Neural cell (in vitro differentiated cells): ENCODE measurements at regions not wholly inside any gene's neighbourhood (a gene's known extent, or its start where the extent isn't known, plus 50 kb on each side); places are given as distances from the start of the nearest gene placed in this dataset.

Experiments used
- H2AFZ ChIP-seq: fragments of 200-600, 300-800 bp; sonication (generic), shearing (Covaris generic); 2 replicates; pipeline ENCODE4 v1.6.0; 2014; ENCODE audit warnings: low read depth, mild to moderate bottlenecking, antibody characterized with exemption, low read length, moderate library complexity
- H3F3A ChIP-seq: fragments of 200-600 bp; shearing (Covaris generic); 2 replicates; pipeline ENCODE4 v1.6.1; 2016; ENCODE audit warnings: mild to moderate bottlenecking, moderate library complexity, mixed read lengths, antibody characterized with exemption, low read length; ENCODE audit not compliant: insufficient read depth, poor library complexity, severe bottlenecking
- H3K27ac ChIP-seq: fragments of 200-600, 300-800 bp; sonication (generic), shearing (Covaris generic); 2 replicates; pipeline ENCODE4 v1.5.1; 2014; ENCODE audit warnings: mild to moderate bottlenecking, low read length, moderate library complexity
- H3K27me3 ChIP-seq: fragments of 300-800, 200-600 bp; sonication (generic), shearing (Covaris generic); 2 replicates; pipeline ENCODE4 v1.6.0; 2014; ENCODE audit warnings: mild to moderate bottlenecking, low read depth, low read length, moderate library complexity; ENCODE audit not compliant: insufficient read depth
- H3K36me3 ChIP-seq: fragments of 300-800, 200-600 bp; sonication (generic), shearing (Covaris generic); 2 replicates; pipeline ENCODE4 v1.5.1; 2014; ENCODE audit warnings: mild to moderate bottlenecking, antibody characterized with exemption, low read length, moderate library complexity; ENCODE audit not compliant: insufficient read depth
- H3K4me2 ChIP-seq: fragments of 300-800, 200-600 bp; sonication (generic), shearing (Covaris generic); 2 replicates; pipeline ENCODE4 v1.6.0; 2014; ENCODE audit warnings: mild to moderate bottlenecking, low read length
- H3K4me3 ChIP-seq: fragments of 300-800, 200-600 bp; sonication (generic), shearing (Covaris generic); 2 replicates; pipeline ENCODE4 v1.5.1; 2014; ENCODE audit warnings: mild to moderate bottlenecking, low read length, moderate library complexity
- H3K79me2 ChIP-seq: fragments of 200-600 bp; shearing (Covaris generic); replicated peaks from 2 replicates; pipeline ENCODE4 v1.6.0; 2014; ENCODE audit warnings: mild to moderate bottlenecking, low read length, moderate library complexity; ENCODE audit not compliant: insufficient read depth
- H3K9ac ChIP-seq: fragments of 300-800, 200-600 bp; sonication (generic), shearing (Covaris generic); 2 replicates; pipeline ENCODE4 v1.6.1; 2016; ENCODE audit warnings: mild to moderate bottlenecking, low read length, mixed read lengths
- H3K9me2 ChIP-seq: fragments of 200-600 bp; shearing (Covaris generic); 2 replicates; pipeline ENCODE4 v1.6.1; 2016; ENCODE audit warnings: mild to moderate bottlenecking, low read length, mixed read lengths; ENCODE audit not compliant: insufficient read depth
- H3K9me3 ChIP-seq: fragments of 200-600, 300-800 bp; sonication (generic), shearing (Covaris generic); 2 replicates; pipeline ENCODE4 v1.6.1; 2016; ENCODE audit warnings: mild to moderate bottlenecking, mixed run types, low read length, moderate library complexity, mixed read lengths
- H4K20me1 ChIP-seq: fragments of 200-600 bp; shearing (Covaris generic); 2 replicates; pipeline ENCODE4 v1.6.1; 2016; ENCODE audit warnings: mild to moderate bottlenecking, mixed run types; ENCODE audit not compliant: insufficient read depth
- EP300 ChIP-seq: fragments of 450-650 bp; conservative IDR thresholded peaks from 2 replicates; pipeline ENCODE4 v1.6.1; 2014; ENCODE audit warnings: antibody characterized with exemption, mild to moderate bottlenecking, moderate library complexity; ENCODE audit not compliant: poor library complexity, severe bottlenecking
- EZH2 ChIP-seq: fragments of 200-600, 300-800 bp; shearing (Covaris generic), sonication (generic); IDR thresholded peaks from 2 replicates; pipeline ENCODE4 v1.6.1; 2014; ENCODE audit warnings: antibody characterized with exemption, low read length, borderline replicate concordance, mild to moderate bottlenecking; ENCODE audit not compliant: insufficient read depth, poor library complexity, severe bottlenecking
- MXI1 ChIP-seq: fragments of 450-650 bp; conservative IDR thresholded peaks from 2 replicates; pipeline ENCODE4 v1.6.1; 2014; ENCODE audit warnings: antibody characterized with exemption, mild to moderate bottlenecking; ENCODE audit not compliant: poor library complexity, severe bottlenecking
- POLR2AphosphoS5 ChIP-seq: IDR thresholded peaks from 2 replicates; pipeline ENCODE4 v1.6.1; 2012
- RAD21 ChIP-seq: fragments of 450-650 bp; conservative IDR thresholded peaks from 2 replicates; pipeline ENCODE4 v1.6.1; 2014; ENCODE audit warnings: antibody characterized with exemption, mild to moderate bottlenecking, moderate library complexity
- SMC3 ChIP-seq: fragments of 450-650 bp; conservative IDR thresholded peaks from 2 replicates; pipeline ENCODE4 v1.6.1; 2014; ENCODE audit warnings: antibody characterized with exemption, mild to moderate bottlenecking, moderate library complexity; ENCODE audit not compliant: poor library complexity
- TAF1 ChIP-seq: IDR thresholded peaks from 2 replicates; pipeline ENCODE4 v1.6.1; 2012; ENCODE audit warnings: low read depth
- TF ChIP-seq, protein P1 (sequence below): IDR thresholded peaks from 2 replicates; pipeline ENCODE4 v1.6.1; 2012; ENCODE audit warnings: borderline replicate concordance
- TF ChIP-seq, protein P2 (sequence below): fragments of 450-650 bp; IDR thresholded peaks from 2 replicates; pipeline ENCODE4 v1.5.1; 2014; ENCODE audit warnings: antibody characterized with exemption, mild to moderate bottlenecking, moderate library complexity; ENCODE audit not compliant: poor library complexity, severe bottlenecking

DNA sequence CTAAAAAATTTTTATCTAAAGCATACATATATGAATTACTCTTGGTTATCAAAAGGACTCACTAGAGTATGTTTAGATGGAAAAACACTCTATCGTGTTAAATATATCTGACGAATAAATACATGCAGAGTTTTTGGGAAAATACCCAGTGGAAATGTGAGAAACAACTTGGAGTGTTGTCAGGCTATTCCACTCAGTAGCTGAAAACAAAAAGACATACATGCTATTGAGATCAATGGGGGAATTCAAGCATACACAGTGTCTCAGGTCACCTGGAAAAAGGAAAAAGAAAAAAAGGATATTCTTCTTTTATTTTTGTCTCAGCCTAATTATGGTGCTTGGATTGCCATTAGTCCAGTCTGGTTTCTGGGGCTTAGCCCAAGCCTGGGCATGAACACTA, 247.0 kb upstream of the LYPLAL1 start:
- no peak for TF ChIP-seq EZH2
- TF ChIP-seq RAD21 = no peak
- no peak for TF ChIP-seq SMC3
- TF ChIP-seq TAF1 = no peak
- TF ChIP-seq EP300 = no peak
- TF ChIP-seq POLR2AphosphoS5 = no peak
- no peak overlapping the region for H3K9ac ChIP-seq
- no peaks in the 10 kb centered on the region for H3K79me2 ChIP-seq
- no peak overlapping the region for H3K27ac ChIP-seq
- H3K27me3 ChIP-seq = no peaks in the 10 kb centered on the region
- H4K20me1 ChIP-seq = no peaks in the 10 kb centered on the region
- no peaks in the 10 kb centered on the region for H3K36me3 ChIP-seq
- H3K9me3 ChIP-seq = no peaks in the 10 kb centered on the region
- no peak overlapping the region for H2AFZ ChIP-seq
- no peak overlapping the region for H3K4me3 ChIP-seq
- no peaks in the 10 kb centered on the region for H3K9me2 ChIP-seq
- no peaks in the 10 kb centered on the region for H3F3A ChIP-seq
- no peak overlapping the region for H3K4me2 ChIP-seq

DNA sequence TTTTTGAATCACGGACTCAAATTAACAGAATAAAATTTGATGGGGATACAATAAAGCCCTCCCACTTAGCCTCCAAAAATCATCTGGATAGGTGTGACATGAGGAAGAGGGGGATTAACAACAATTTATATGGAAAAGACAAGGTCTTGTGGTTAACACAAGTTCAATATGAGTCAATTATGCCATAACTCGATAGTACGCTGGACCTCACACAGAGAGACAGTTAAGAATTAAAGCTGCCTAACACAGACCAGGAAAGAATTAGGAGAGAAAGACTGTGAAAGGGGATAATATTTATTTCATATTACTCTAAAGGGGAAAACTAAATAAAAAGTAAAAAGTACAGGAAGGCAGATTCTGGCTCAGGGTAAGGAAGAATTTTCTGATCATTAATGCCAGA, 243.7 kb upstream of the LYPLAL1 start:
- H3K4me2 ChIP-seq = no peak overlapping the region
- TF ChIP-seq, protein P1, sequence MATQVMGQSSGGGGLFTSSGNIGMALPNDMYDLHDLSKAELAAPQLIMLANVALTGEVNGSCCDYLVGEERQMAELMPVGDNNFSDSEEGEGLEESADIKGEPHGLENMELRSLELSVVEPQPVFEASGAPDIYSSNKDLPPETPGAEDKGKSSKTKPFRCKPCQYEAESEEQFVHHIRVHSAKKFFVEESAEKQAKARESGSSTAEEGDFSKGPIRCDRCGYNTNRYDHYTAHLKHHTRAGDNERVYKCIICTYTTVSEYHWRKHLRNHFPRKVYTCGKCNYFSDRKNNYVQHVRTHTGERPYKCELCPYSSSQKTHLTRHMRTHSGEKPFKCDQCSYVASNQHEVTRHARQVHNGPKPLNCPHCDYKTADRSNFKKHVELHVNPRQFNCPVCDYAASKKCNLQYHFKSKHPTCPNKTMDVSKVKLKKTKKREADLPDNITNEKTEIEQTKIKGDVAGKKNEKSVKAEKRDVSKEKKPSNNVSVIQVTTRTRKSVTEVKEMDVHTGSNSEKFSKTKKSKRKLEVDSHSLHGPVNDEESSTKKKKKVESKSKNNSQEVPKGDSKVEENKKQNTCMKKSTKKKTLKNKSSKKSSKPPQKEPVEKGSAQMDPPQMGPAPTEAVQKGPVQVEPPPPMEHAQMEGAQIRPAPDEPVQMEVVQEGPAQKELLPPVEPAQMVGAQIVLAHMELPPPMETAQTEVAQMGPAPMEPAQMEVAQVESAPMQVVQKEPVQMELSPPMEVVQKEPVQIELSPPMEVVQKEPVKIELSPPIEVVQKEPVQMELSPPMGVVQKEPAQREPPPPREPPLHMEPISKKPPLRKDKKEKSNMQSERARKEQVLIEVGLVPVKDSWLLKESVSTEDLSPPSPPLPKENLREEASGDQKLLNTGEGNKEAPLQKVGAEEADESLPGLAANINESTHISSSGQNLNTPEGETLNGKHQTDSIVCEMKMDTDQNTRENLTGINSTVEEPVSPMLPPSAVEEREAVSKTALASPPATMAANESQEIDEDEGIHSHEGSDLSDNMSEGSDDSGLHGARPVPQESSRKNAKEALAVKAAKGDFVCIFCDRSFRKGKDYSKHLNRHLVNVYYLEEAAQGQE = no peak
- TF ChIP-seq MXI1 = no peak
- TF ChIP-seq EZH2 = no peak
- no peak for TF ChIP-seq TAF1
- TF ChIP-seq SMC3 = no peak
- TF ChIP-seq RAD21 = no peak
- TF ChIP-seq EP300 = no peak
- TF ChIP-seq POLR2AphosphoS5 = no peak
- TF ChIP-seq, protein P2, sequence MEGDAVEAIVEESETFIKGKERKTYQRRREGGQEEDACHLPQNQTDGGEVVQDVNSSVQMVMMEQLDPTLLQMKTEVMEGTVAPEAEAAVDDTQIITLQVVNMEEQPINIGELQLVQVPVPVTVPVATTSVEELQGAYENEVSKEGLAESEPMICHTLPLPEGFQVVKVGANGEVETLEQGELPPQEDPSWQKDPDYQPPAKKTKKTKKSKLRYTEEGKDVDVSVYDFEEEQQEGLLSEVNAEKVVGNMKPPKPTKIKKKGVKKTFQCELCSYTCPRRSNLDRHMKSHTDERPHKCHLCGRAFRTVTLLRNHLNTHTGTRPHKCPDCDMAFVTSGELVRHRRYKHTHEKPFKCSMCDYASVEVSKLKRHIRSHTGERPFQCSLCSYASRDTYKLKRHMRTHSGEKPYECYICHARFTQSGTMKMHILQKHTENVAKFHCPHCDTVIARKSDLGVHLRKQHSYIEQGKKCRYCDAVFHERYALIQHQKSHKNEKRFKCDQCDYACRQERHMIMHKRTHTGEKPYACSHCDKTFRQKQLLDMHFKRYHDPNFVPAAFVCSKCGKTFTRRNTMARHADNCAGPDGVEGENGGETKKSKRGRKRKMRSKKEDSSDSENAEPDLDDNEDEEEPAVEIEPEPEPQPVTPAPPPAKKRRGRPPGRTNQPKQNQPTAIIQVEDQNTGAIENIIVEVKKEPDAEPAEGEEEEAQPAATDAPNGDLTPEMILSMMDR = no peak
- H3K9me2 ChIP-seq = no peaks in the 10 kb centered on the region
- no peak overlapping the region for H3K27ac ChIP-seq
- H3K9ac ChIP-seq = no peak overlapping the region
- H3K36me3 ChIP-seq = no peaks in the 10 kb centered on the region
- H2AFZ ChIP-seq = no peak overlapping the region
- H3K4me3 ChIP-seq = no peak overlapping the region
- H3F3A ChIP-seq = no peaks in the 10 kb centered on the region
- H3K79me2 ChIP-seq = no peaks in the 10 kb centered on the region
- no peaks in the 10 kb centered on the region for H3K27me3 ChIP-seq
- H3K9me3 ChIP-seq = no peaks in the 10 kb centered on the region
- H4K20me1 ChIP-seq = no peaks in the 10 kb centered on the region
